Osteoblast (primary cell): ENCODE measurements at regions not wholly inside any gene's neighbourhood (a gene's known extent, or its start where the extent isn't known, plus 50 kb on each side); places are given as distances from the start of the nearest gene placed in this dataset.
"Not testable (repeated sequence)": the region's sequence is repeated elsewhere in the genome, so short reads cannot be mapped to it uniquely, and the experiment has no call there.

Experiments
- DNase-seq: peaks from one replicate; pipeline ENCODE4 v3.0.0; 2011; ENCODE audit warnings: low spot score, mixed read lengths; ENCODE audit not compliant: insufficient read length; ENCODE audit errors: missing footprints
- H2AFZ ChIP-seq: 2 replicates; pipeline ENCODE4 v1.6.0; 2011; ENCODE audit warnings: mild to moderate bottlenecking, low read length
- H3K27ac ChIP-seq: 2 replicates; pipeline ENCODE4 v1.5.1; 2011; ENCODE audit warnings: mild to moderate bottlenecking, low read depth, low read length, moderate library complexity
- H3K27me3 ChIP-seq: 2 replicates; pipeline ENCODE4 v1.6.0; 2012; ENCODE audit warnings: mild to moderate bottlenecking, control low read depth, inconsistent platforms, low read length, moderate library complexity; ENCODE audit not compliant: insufficient read depth
- H3K36me3 ChIP-seq: 2 replicates; pipeline ENCODE4 v1.5.1; 2011; ENCODE audit warnings: mild to moderate bottlenecking, low read length, control low read depth, moderate library complexity; ENCODE audit not compliant: insufficient read depth
- H3K4me1 ChIP-seq: 2 replicates; pipeline ENCODE4 v1.5.1; 2011; ENCODE audit warnings: mild to moderate bottlenecking, low read length, control low read depth, moderate library complexity; ENCODE audit not compliant: insufficient read depth
- H3K4me2 ChIP-seq: 2 replicates; pipeline ENCODE4 v1.6.0; 2011; ENCODE audit warnings: mild to moderate bottlenecking, low read length; ENCODE audit not compliant: insufficient read depth
- H3K4me3 ChIP-seq: fragments of 200-600 bp; sonication (generic); 3 replicates; pipeline ENCODE4 v1.5.1; 2012; ENCODE audit warnings: mild to moderate bottlenecking, low read length, inconsistent platforms; ENCODE audit not compliant: insufficient read depth
- H3K79me2 ChIP-seq: 2 replicates; pipeline ENCODE4 v1.6.0; 2012; ENCODE audit warnings: mild to moderate bottlenecking, low read length, control low read depth, inconsistent platforms; ENCODE audit not compliant: insufficient read depth
- H3K9me3 ChIP-seq: 2 replicates; pipeline ENCODE4 v1.5.1; 2011; ENCODE audit warnings: low read depth, low read length, control low read depth
- H4K20me1 ChIP-seq: 2 replicates; pipeline ENCODE4 v1.6.0; 2012; ENCODE audit warnings: mild to moderate bottlenecking, low read length, control low read depth; ENCODE audit not compliant: insufficient read depth
- CTCF ChIP-seq: IDR thresholded peaks from 2 replicates; pipeline ENCODE4 v1.5.1; 2011; ENCODE audit warnings: mild to moderate bottlenecking, low read depth, low read length, moderate library complexity; ENCODE audit errors: extremely low read depth

DNA sequence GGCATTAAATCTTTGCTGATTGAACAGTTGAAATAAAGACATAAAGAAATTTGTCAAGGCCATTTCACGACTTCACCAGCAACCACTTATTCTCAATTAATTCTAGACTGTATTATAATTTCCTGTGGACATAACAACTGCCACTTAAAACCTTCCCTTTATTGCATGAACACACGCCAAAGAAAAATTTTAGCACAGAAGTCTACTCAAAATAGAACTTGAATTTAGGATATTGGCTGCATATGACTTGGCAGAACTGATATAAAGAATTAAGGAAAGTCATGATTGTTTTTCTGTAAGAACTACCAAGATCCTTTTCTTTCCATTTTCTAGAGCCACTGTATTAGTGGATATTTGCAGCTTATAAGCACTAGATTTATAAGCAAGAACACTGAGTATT lies 226.5 kb upstream of the AKR1E2 start:
- TF ChIP-seq CTCF, result no peak
- Histone ChIP-seq H3K27me3 (no peaks in the 10 kb centered on the region), H4K20me1 (no peaks in the 10 kb centered on the region)

GRCh38 chr10:4597898-4598297 lies 228.1 kb upstream of the AKR1E2 start:
- not testable (repeated sequence) for H3K9me3 ChIP-seq, H3K27me3 ChIP-seq, H4K20me1 ChIP-seq, H3K4me3 ChIP-seq, H3K4me2 ChIP-seq, H2AFZ ChIP-seq, H3K79me2 ChIP-seq, H3K4me1 ChIP-seq, H3K27ac ChIP-seq, DNase-seq, H3K36me3 ChIP-seq

More for the DNA sequence above, 226.5 kb upstream of the AKR1E2 start:
- DNase-seq, result no peak
- H3K4me1 ChIP-seq, result peaks cover 4% of the 10 kb centered on the region
- no peak overlapping the region for H2AFZ ChIP-seq
- H3K9me3 ChIP-seq, result no peaks in the 10 kb centered on the region
- H3K4me2 ChIP-seq, result no peak overlapping the region
- H3K36me3 ChIP-seq, result no peaks in the 10 kb centered on the region
- no peak overlapping the region for H3K4me3 ChIP-seq
- H3K79me2 ChIP-seq, result no peaks in the 10 kb centered on the region
- H3K27ac ChIP-seq, result no peak overlapping the region

DNA sequence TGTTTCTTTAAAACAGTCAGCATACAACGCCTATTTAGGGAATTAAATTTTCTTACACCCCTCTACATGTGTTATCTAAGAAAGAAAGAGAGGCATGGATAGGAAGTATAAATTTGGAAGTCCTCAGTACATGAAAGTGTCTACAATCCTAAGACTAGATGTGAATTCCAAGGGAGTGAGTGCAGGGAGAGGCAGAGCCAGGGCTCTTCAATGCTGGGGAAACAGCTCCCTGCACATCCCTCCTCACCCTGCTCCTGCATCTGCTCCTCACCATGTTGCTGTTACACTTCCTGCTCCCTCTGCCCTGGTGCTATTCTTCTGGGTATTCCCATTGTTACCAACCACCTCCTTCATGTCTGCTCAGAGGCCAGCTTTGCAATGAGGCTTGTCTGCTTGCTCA lies 229.1 kb upstream of the AKR1E2 start:
- Histone ChIP-seq H3K9me3 (no peaks in the 10 kb centered on the region), H3K4me3 (no peak overlapping the region), H3K4me2 (no peak overlapping the region), H3K27me3 (no peaks in the 10 kb centered on the region), H3K79me2 (no peaks in the 10 kb centered on the region), H2AFZ (peak overlapping the region; percentile 67), H3K27ac (no peak overlapping the region), H3K4me1 (peaks cover 4% of the 10 kb centered on the region), H3K36me3 (no peaks in the 10 kb centered on the region), H4K20me1 (no peaks in the 10 kb centered on the region)
- no peak for TF ChIP-seq CTCF
- peak; percentile 41 for DNase-seq

DNA sequence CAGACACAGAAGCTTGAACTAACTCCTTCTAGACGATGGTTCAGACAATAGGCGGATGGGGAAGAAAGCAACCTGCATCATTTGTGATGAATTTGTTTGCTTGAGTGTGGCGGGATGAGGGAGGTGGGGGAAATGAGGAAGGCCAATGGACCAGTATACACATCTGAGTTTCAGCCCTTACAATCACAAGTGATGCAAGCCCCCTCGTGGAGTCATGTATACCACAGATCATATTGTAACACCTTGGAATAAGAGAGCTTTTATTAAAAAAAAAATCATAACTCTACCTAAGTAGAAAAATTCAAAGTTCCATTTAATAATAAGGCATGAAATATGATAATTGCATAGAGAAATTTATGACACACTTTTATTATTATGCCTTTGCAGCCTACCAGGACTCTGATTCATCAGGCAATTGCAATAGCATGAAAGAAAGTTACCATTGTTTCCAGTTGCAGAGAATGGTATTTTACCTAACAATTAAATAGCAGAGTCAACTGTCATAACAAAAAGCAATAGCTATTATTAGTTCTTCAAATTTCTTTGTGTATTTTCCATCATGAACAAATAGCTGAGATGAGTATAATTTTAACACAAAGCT lies 230.2 kb upstream of the AKR1E2 start:
- no peak for DNase-seq

More for the DNA sequence above, 230.2 kb upstream of the AKR1E2 start:
- H2AFZ ChIP-seq, result no peak overlapping the region
- peaks cover 4% of the 10 kb centered on the region for H3K4me1 ChIP-seq
- H3K9me3 ChIP-seq, result no peaks in the 10 kb centered on the region
- H3K36me3 ChIP-seq, result no peaks in the 10 kb centered on the region
- H3K4me3 ChIP-seq, result no peak overlapping the region
- H3K27me3 ChIP-seq, result no peaks in the 10 kb centered on the region
- no peak for TF ChIP-seq CTCF
- H4K20me1 ChIP-seq, result no peaks in the 10 kb centered on the region
- H3K4me2 ChIP-seq, result no peak overlapping the region
- no peak overlapping the region for H3K27ac ChIP-seq
- H3K79me2 ChIP-seq, result no peaks in the 10 kb centered on the region
